OCI-LY3 (cell line): ENCODE measurements at regions not wholly inside any gene's neighbourhood (a gene's known extent, or its start where the extent isn't known, plus 50 kb on each side); places are given as distances from the start of the nearest gene placed in this dataset.

Experiments
- H2AFZ ChIP-seq: fragments of 200-600, 300-600 bp; shearing (Covaris generic); 2 replicates; pipeline ENCODE4 v1.6.0; 2014; ENCODE audit warnings: antibody characterized with exemption, low read depth, low read length
- H3K27ac ChIP-seq: fragments of 200-600, 300-600 bp; sonication (generic); 2 replicates; pipeline ENCODE4 v1.5.1; 2014; ENCODE audit warnings: mild to moderate bottlenecking, low read length, moderate library complexity, mixed read lengths
- H3K27me3 ChIP-seq: fragments of 200-600, 300-600 bp; sonication (generic); 2 replicates; pipeline ENCODE4 v1.6.1; 2014; ENCODE audit warnings: low read depth, low read length, mixed read lengths
- H3K36me3 ChIP-seq: fragments of 200-600, 300-600 bp; sonication (generic); replicated peaks from 2 replicates; pipeline ENCODE3; 2014; ENCODE audit warnings: low read depth, low read length, mixed read lengths
- H3K4me1 ChIP-seq: fragments of 300-600, 200-600 bp; sonication (generic); 2 replicates; pipeline ENCODE4 v1.6.1; 2014; ENCODE audit warnings: low read length, mixed read lengths
- H3K4me2 ChIP-seq: fragments of 200-600, 300-600 bp; sonication (generic); 2 replicates; pipeline ENCODE4 v1.6.1; 2014; ENCODE audit warnings: low read length, mixed read lengths
- H3K4me3 ChIP-seq: fragments of 300-600, 200-600 bp; sonication (generic); 2 replicates; pipeline ENCODE4 v1.5.1; 2014; ENCODE audit warnings: antibody characterized with exemption, mild to moderate bottlenecking, low read length, moderate library complexity
- H3K79me2 ChIP-seq: fragments of 300-600, 200-600 bp; shearing (Covaris generic); 2 replicates; pipeline ENCODE4 v1.6.1; 2014; ENCODE audit warnings: mild to moderate bottlenecking, low read length, mixed read lengths
- H3K9ac ChIP-seq: fragments of 300-600, 200-600 bp; shearing (Covaris generic); 2 replicates; pipeline ENCODE4 v1.6.0; 2014; ENCODE audit warnings: mild to moderate bottlenecking, low read length, moderate library complexity
- H3K9me3 ChIP-seq: fragments of 200-600, 300-600 bp; shearing (Covaris generic); 2 replicates; pipeline ENCODE4 v1.6.1; 2014; ENCODE audit warnings: low read length, mixed read lengths; ENCODE audit not compliant: insufficient read depth
- H4K20me1 ChIP-seq: fragments of 200-600, 300-600 bp; sonication (generic); 2 replicates; pipeline ENCODE4 v1.6.1; 2016; ENCODE audit warnings: low read length, mixed read lengths; ENCODE audit not compliant: insufficient read depth
- CTCF ChIP-seq: fragments of 200-600, 300-600 bp; sonication (generic); IDR thresholded peaks from 2 replicates; pipeline ENCODE4 v1.5.1; 2014; ENCODE audit warnings: antibody characterized with exemption, low read length, low read depth
- EZH2phosphoT487 ChIP-seq: fragments of 200-600 bp; shearing (Covaris generic); IDR thresholded peaks from 2 replicates; pipeline ENCODE4 v1.6.1; 2018; ENCODE audit warnings: antibody characterized with exemption, mixed run types, low read depth

- TF ChIP-seq CTCF, result no peak
- TF ChIP-seq EZH2phosphoT487, result no peak
- H3K4me2 ChIP-seq, result no peak overlapping the region
- no peaks in the 10 kb centered on the region for H3K9me3 ChIP-seq
- H3K4me3 ChIP-seq, result no peak overlapping the region
- H3K79me2 ChIP-seq, result no peaks in the 10 kb centered on the region
- no peaks in the 10 kb centered on the region for H4K20me1 ChIP-seq
- H3K27ac ChIP-seq, result no peak overlapping the region
- no peak overlapping the region for H2AFZ ChIP-seq
- no peaks in the 10 kb centered on the region for H3K27me3 ChIP-seq
- H3K9ac ChIP-seq, result no peak overlapping the region
- H3K4me1 ChIP-seq, result no peaks in the 10 kb centered on the region
- no peaks in the 10 kb centered on the region for H3K36me3 ChIP-seq
These were observed 261.7 kb downstream of the ANKRD50 start for GRCh38 chr4:124450851-124451250.

GRCh38 chr4:124454772-124455270, 257.7 kb downstream of the ANKRD50 start:
- Histone ChIP-seq H3K4me1 (no peaks in the 10 kb centered on the region), H3K9ac (no peak overlapping the region), H3K4me3 (no peak overlapping the region), H3K9me3 (no peaks in the 10 kb centered on the region), H3K36me3 (no peaks in the 10 kb centered on the region), H2AFZ (no peak overlapping the region), H3K27me3 (no peaks in the 10 kb centered on the region), H4K20me1 (no peaks in the 10 kb centered on the region), H3K27ac (no peak overlapping the region), H3K4me2 (no peak overlapping the region), H3K79me2 (no peaks in the 10 kb centered on the region)
- TF ChIP-seq EZH2phosphoT487 (no peak), CTCF (no peak)

- H3K4me1 ChIP-seq, result no peaks in the 10 kb centered on the region
- no peak overlapping the region for H3K9ac ChIP-seq
- no peak overlapping the region for H3K4me2 ChIP-seq
- no peak overlapping the region for H2AFZ ChIP-seq
- no peaks in the 10 kb centered on the region for H3K9me3 ChIP-seq
- no peak for TF ChIP-seq EZH2phosphoT487
- TF ChIP-seq CTCF, result no peak
- H3K27me3 ChIP-seq, result no peaks in the 10 kb centered on the region
- no peak overlapping the region for H3K27ac ChIP-seq
- no peak overlapping the region for H3K4me3 ChIP-seq
- no peaks in the 10 kb centered on the region for H4K20me1 ChIP-seq
- H3K79me2 ChIP-seq, result no peaks in the 10 kb centered on the region
- H3K36me3 ChIP-seq, result no peaks in the 10 kb centered on the region
These were observed 256.9 kb downstream of the ANKRD50 start for GRCh38 chr4:124455671-124456070.

GRCh38 chr4:124459196-124459940, 253.2 kb downstream of the ANKRD50 start:
- no peaks in the 10 kb centered on the region for H3K36me3 ChIP-seq
- no peaks in the 10 kb centered on the region for H4K20me1 ChIP-seq
- TF ChIP-seq EZH2phosphoT487, result no peak
- no peak for TF ChIP-seq CTCF
- H3K4me3 ChIP-seq, result no peak overlapping the region
- no peak overlapping the region for H2AFZ ChIP-seq
- H3K27me3 ChIP-seq, result no peaks in the 10 kb centered on the region
- no peaks in the 10 kb centered on the region for H3K79me2 ChIP-seq
- no peaks in the 10 kb centered on the region for H3K9me3 ChIP-seq
- H3K27ac ChIP-seq, result no peak overlapping the region
- H3K4me1 ChIP-seq, result no peaks in the 10 kb centered on the region
- no peak overlapping the region for H3K9ac ChIP-seq
- no peak overlapping the region for H3K4me2 ChIP-seq
